ENCODE measurements at regions not wholly inside any gene's neighbourhood (a gene's known extent, or its start where the extent isn't known, plus 50 kb on each side); places are given as distances from the start of the nearest gene placed in this dataset.

GRCh38 chr7:27299861-27300260, 57.3 kb downstream of the EVX1 start:
- no peaks in the 10 kb centered on the region for H3K9me3 Mint-ChIP-seq
- Histone ChIP-seq H3K4me2 (no peak overlapping the region), H3K36me3 (no peaks in the 10 kb centered on the region), H3K79me2 (ENCODE audit: low read depth) (no peaks in the 10 kb centered on the region), H3K27ac (no peak overlapping the region), H4K20me1 (ENCODE audit: low read depth) (no peaks in the 10 kb centered on the region), H3K4me3 (no peak overlapping the region), H3K27me3 (no peaks in the 10 kb centered on the region), H3K9me3 (ENCODE audit: low read depth) (no peaks in the 10 kb centered on the region), H3K4me1 (no peaks in the 10 kb centered on the region), H3F3A (ENCODE audit: low read depth) (no peaks in the 10 kb centered on the region), H2AFZ (replicated peaks) (no peak overlapping the region), H3K9ac (no peak overlapping the region)
- no peaks in the 10 kb centered on the region for H3K4me1 Mint-ChIP-seq
- no peaks in the 10 kb centered on the region for H3K36me3 Mint-ChIP-seq
- peaks cover 7% of the 10 kb centered on the region for H3K27me3 Mint-ChIP-seq (ENCODE audit: insufficient read depth, low read depth)
- no peak overlapping the region for H3K4me3 Mint-ChIP-seq
- no peak overlapping the region for H3K27ac Mint-ChIP-seq
- TF ChIP-seq EZH2phosphoT487 (IDR thresholded peaks at IDR 0.05) (no peak), CTCF (IDR thresholded peaks at IDR 0.05) (no peak), EZH2 (IDR thresholded peaks at IDR 0.05) (no peak)
- DNase-seq (ENCODE audit: low spot score), result no peak

- no peaks in the 10 kb centered on the region for H3K9me3 Mint-ChIP-seq
- H3K79me2 ChIP-seq (ENCODE audit: low read depth), result no peaks in the 10 kb centered on the region
- H3K4me2 ChIP-seq, result no peak overlapping the region
Observed at GRCh38 chr7:27300421-27300820, 57.8 kb downstream of the EVX1 start.

DNA sequence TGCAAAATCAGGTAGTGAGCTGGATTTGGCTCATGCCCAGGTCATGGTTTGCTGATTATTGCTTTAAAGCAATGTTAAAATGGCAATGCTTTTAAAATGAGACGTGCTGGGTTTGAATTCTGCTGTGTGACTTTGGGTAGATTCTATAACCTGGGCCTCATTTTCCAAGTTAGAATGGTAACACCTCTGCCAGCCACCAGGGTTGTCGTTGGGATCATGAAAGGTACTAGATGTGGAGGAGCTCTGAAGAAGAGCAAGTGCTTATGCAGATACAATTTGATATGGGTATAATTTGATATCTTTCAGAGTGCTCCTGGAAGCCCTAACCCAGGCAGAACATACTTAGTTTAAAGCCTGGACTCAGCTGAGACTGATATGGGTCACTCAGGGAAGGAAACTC, 60.0 kb downstream of the EVX1 start:
- H3F3A ChIP-seq (ENCODE audit: low read depth), result no peaks in the 10 kb centered on the region
- DNase-seq (ENCODE audit: low spot score), result no peak
- no peaks in the 10 kb centered on the region for H3K27me3 ChIP-seq
- H3K9me3 ChIP-seq (ENCODE audit: low read depth), result no peaks in the 10 kb centered on the region
- H3K36me3 ChIP-seq, result no peaks in the 10 kb centered on the region
- no peak overlapping the region for H3K4me3 ChIP-seq
- no peak overlapping the region for H3K27ac Mint-ChIP-seq
- no peak overlapping the region for H3K4me2 ChIP-seq
- H3K4me1 Mint-ChIP-seq, result no peaks in the 10 kb centered on the region
- H4K20me1 ChIP-seq (ENCODE audit: low read depth), result no peaks in the 10 kb centered on the region
- no peak overlapping the region for H3K9ac ChIP-seq
- H2AFZ ChIP-seq (replicated peaks), result no peak overlapping the region
- H3K36me3 Mint-ChIP-seq, result no peaks in the 10 kb centered on the region
- H3K9me3 Mint-ChIP-seq, result no peaks in the 10 kb centered on the region
- H3K4me1 ChIP-seq, result no peaks in the 10 kb centered on the region
- no peak for TF ChIP-seq EZH2 (IDR thresholded peaks at IDR 0.05)
- TF ChIP-seq EZH2phosphoT487 (IDR thresholded peaks at IDR 0.05), result no peak
- TF ChIP-seq CTCF (IDR thresholded peaks at IDR 0.05), result no peak
- H3K27ac ChIP-seq, result no peak overlapping the region
- H3K79me2 ChIP-seq (ENCODE audit: low read depth), result no peaks in the 10 kb centered on the region
- H3K27me3 Mint-ChIP-seq (ENCODE audit: insufficient read depth, low read depth), result peaks cover 6% of the 10 kb centered on the region
- no peak overlapping the region for H3K4me3 Mint-ChIP-seq

More at GRCh38 chr7:27300421-27300820, 57.8 kb downstream of the EVX1 start:
- Histone ChIP-seq H3K4me3 (no peak overlapping the region), H2AFZ (replicated peaks) (no peak overlapping the region), H3K27ac (no peak overlapping the region), H4K20me1 (ENCODE audit: low read depth) (no peaks in the 10 kb centered on the region), H3F3A (ENCODE audit: low read depth) (no peaks in the 10 kb centered on the region), H3K36me3 (no peaks in the 10 kb centered on the region), H3K9me3 (ENCODE audit: low read depth) (no peaks in the 10 kb centered on the region), H3K27me3 (no peaks in the 10 kb centered on the region), H3K9ac (no peak overlapping the region), H3K4me1 (no peaks in the 10 kb centered on the region)
- Mint-ChIP-seq H3K4me1 (no peaks in the 10 kb centered on the region), H3K36me3 (no peaks in the 10 kb centered on the region), H3K27me3 (ENCODE audit: insufficient read depth, low read depth) (peaks cover 8% of the 10 kb centered on the region), H3K27ac (peak overlapping the region; percentile 13), H3K4me3 (no peak overlapping the region)
- TF ChIP-seq CTCF (IDR thresholded peaks at IDR 0.05), result no peak
- TF ChIP-seq EZH2phosphoT487 (IDR thresholded peaks at IDR 0.05), result no peak
- no peak for DNase-seq (ENCODE audit: low spot score)

DNA sequence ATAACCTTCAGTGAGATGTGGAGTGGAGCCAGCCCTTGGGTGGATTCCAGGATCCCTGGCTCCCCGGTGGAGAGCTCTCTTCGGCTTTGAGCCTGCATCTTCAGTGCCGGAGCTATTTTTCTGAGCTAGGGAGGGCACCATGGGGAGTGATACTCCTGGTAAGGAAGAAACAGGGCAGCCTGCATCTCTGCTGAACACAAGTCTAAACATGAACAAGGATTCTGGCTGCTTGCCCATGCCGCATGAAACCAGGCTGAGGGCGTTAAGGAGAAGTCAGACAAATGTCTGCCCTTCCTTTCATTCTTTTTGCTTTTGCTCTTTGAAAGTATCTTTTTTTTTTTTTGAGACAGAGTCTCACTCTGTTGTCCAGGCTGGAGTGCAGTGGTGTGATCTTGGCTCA, 60.4 kb downstream of the EVX1 start:
- H3K4me3 ChIP-seq, result no peak overlapping the region
- no peaks in the 10 kb centered on the region for H3F3A ChIP-seq (ENCODE audit: low read depth)
- H3K79me2 ChIP-seq (ENCODE audit: low read depth), result no peaks in the 10 kb centered on the region
- no peaks in the 10 kb centered on the region for H3K9me3 Mint-ChIP-seq
- no peaks in the 10 kb centered on the region for H3K4me1 Mint-ChIP-seq
- H3K9ac ChIP-seq, result no peak overlapping the region
- no peak overlapping the region for H3K27ac ChIP-seq
- TF ChIP-seq EZH2 (IDR thresholded peaks at IDR 0.05) (no peak), CTCF (IDR thresholded peaks at IDR 0.05) (no peak), EZH2phosphoT487 (IDR thresholded peaks at IDR 0.05) (no peak)
- H3K27ac Mint-ChIP-seq, result no peak overlapping the region
- H3K4me3 Mint-ChIP-seq, result no peak overlapping the region
- no peaks in the 10 kb centered on the region for H3K27me3 ChIP-seq
- H3K4me2 ChIP-seq, result no peak overlapping the region
- no peaks in the 10 kb centered on the region for H3K36me3 Mint-ChIP-seq
- no peak for DNase-seq (ENCODE audit: low spot score)
- no peaks in the 10 kb centered on the region for H3K4me1 ChIP-seq
- no peaks in the 10 kb centered on the region for H3K9me3 ChIP-seq (ENCODE audit: low read depth)
- H3K27me3 Mint-ChIP-seq (ENCODE audit: insufficient read depth, low read depth), result peaks cover 6% of the 10 kb centered on the region
- no peak overlapping the region for H2AFZ ChIP-seq (replicated peaks)
- H3K36me3 ChIP-seq, result no peaks in the 10 kb centered on the region
- H4K20me1 ChIP-seq (ENCODE audit: low read depth), result no peaks in the 10 kb centered on the region

Measured in neural progenitor cell (in vitro differentiated cells).